Smooth muscle cell (in vitro differentiated cells): ENCODE measurements at regions not wholly inside any gene's neighbourhood (a gene's known extent, or its start where the extent isn't known, plus 50 kb on each side); places are given as distances from the start of the nearest gene placed in this dataset.

Experiments used
- DNase-seq: peaks from one replicate; lab custom pipeline; 2025; ENCODE audit not compliant: unreplicated experiment; lab: John Stamatoyannopoulos, UW
- H2AFZ ChIP-seq: fragments of 200-600 bp; sonication (generic); 2 replicates; pipeline ENCODE4 v1.6.0; 2016; ENCODE audit warnings: antibody characterized with exemption, low read depth, mild to moderate bottlenecking
- H3F3A ChIP-seq: fragments of 200-600 bp; sonication (generic); 2 replicates; pipeline ENCODE4 v1.6.0; 2017; ENCODE audit warnings: antibody characterized with exemption, low read depth
- H3K27ac ChIP-seq: fragments of 200-600 bp; sonication (generic); 2 replicates; pipeline ENCODE4 v1.5.1; 2016; ENCODE audit warnings: low read depth, mild to moderate bottlenecking
- H3K27me3 ChIP-seq: fragments of 200-600 bp; sonication (generic); 2 replicates; pipeline ENCODE4 v1.6.1; 2016; ENCODE audit warnings: low read depth, mild to moderate bottlenecking
- H3K36me3 ChIP-seq: fragments of 200-600 bp; sonication (generic); 2 replicates; pipeline ENCODE4 v1.5.1; 2016; ENCODE audit warnings: low read depth
- H3K4me1 ChIP-seq: fragments of 200-600 bp; sonication (generic); 2 replicates; pipeline ENCODE4 v1.5.1; 2016; ENCODE audit warnings: low read depth
- H3K4me2 ChIP-seq: fragments of 200-600 bp; sonication (generic); 2 replicates; pipeline ENCODE4 v1.6.0; 2016; ENCODE audit warnings: mild to moderate bottlenecking
- H3K4me3 ChIP-seq: fragments of 200-600 bp; sonication (generic); 2 replicates; pipeline ENCODE4 v1.5.1; 2016; ENCODE audit warnings: mild to moderate bottlenecking
- H3K79me2 ChIP-seq: fragments of 200-600 bp; sonication (generic); 2 replicates; pipeline ENCODE4 v1.6.0; 2016; ENCODE audit warnings: low read depth, mild to moderate bottlenecking
- H3K9ac ChIP-seq: fragments of 200-600 bp; sonication (generic); 2 replicates; pipeline ENCODE4 v1.6.0; 2016; ENCODE audit warnings: low read depth
- H3K9me3 ChIP-seq: fragments of 200-600 bp; sonication (generic); replicated peaks from 2 replicates; pipeline ENCODE4 v1.5.1; 2016; ENCODE audit warnings: low read depth
- H4K20me1 ChIP-seq: fragments of 200-600 bp; sonication (generic); 2 replicates; pipeline ENCODE4 v1.6.0; 2016; ENCODE audit warnings: low read depth
- WGBS: methylation state at CpG from one replicate; pipeline ENCODE4 v1.1.7; 2016; ENCODE audit warnings: low lambda C conversion rate; 5-methylcytosine and 5-hydroxymethylcytosine counted together
- TF ChIP-seq, protein P1 (sequence below): fragments of 200-600 bp; sonication (generic); IDR thresholded peaks from 2 replicates; pipeline ENCODE4 v1.5.1; 2017; ENCODE audit warnings: borderline replicate concordance, mild to moderate bottlenecking, antibody characterized with exemption; ENCODE audit not compliant: insufficient read depth, poor library complexity, severe bottlenecking

DNA sequence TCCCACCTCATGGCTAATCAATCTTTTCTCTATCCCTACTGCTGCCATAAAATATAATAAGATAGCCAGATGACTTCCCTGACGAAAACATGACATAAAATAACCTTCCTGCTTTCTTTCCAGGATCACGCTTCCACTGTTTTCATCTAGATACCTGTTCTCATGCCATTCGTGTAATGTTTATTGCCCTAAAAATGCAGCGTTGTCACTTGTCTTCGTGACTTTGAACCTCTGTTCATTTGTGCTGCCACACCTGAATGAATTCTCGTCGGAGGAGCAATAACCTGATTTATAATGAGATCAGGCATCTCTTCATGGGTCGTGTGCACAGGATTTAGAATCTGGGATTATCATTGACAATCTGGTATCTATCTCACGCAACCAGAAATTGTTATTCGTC lies 1401.9 kb downstream of the CDH11 start:
- Histone ChIP-seq H3K36me3 (no peaks in the 10 kb centered on the region), H3K4me3 (no peak overlapping the region), H3K27ac (no peak overlapping the region), H2AFZ (no peak overlapping the region), H3K27me3 (no peaks in the 10 kb centered on the region), H3K79me2 (no peaks in the 10 kb centered on the region), H3F3A (no peaks in the 10 kb centered on the region), H3K9me3 (no peaks in the 10 kb centered on the region), H3K4me2 (no peak overlapping the region), H3K4me1 (no peaks in the 10 kb centered on the region), H3K9ac (no peak overlapping the region), H4K20me1 (no peaks in the 10 kb centered on the region)
- DNase-seq: no peak
- TF ChIP-seq, protein P1, sequence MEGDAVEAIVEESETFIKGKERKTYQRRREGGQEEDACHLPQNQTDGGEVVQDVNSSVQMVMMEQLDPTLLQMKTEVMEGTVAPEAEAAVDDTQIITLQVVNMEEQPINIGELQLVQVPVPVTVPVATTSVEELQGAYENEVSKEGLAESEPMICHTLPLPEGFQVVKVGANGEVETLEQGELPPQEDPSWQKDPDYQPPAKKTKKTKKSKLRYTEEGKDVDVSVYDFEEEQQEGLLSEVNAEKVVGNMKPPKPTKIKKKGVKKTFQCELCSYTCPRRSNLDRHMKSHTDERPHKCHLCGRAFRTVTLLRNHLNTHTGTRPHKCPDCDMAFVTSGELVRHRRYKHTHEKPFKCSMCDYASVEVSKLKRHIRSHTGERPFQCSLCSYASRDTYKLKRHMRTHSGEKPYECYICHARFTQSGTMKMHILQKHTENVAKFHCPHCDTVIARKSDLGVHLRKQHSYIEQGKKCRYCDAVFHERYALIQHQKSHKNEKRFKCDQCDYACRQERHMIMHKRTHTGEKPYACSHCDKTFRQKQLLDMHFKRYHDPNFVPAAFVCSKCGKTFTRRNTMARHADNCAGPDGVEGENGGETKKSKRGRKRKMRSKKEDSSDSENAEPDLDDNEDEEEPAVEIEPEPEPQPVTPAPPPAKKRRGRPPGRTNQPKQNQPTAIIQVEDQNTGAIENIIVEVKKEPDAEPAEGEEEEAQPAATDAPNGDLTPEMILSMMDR: no peak
- 90% methylated on average over 10 of the region's 10 CpGs for WGBS

DNA sequence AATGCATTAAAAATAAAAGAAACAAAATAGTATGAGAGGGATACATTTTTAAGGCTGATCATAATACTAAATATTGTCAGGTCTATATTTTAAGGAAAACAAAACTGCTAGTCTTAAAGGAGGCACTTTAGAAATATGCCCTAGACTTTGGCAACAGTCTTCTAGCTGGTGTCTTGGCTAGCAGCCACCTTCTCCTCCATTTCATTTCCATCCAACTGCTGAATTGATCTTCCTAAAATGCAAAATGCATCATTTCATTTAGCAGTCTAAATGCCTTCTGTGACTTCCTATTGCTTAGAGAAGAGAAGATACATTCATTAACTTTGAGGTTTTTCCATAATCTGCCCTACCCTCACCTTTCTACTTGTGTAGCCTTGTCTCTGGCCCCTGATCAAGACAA lies 1404.1 kb downstream of the CDH11 start:
- H3K4me3 ChIP-seq: no peak overlapping the region
- no peak for DNase-seq
- H3K9me3 ChIP-seq: no peaks in the 10 kb centered on the region
- no peaks in the 10 kb centered on the region for H3K4me1 ChIP-seq
- TF ChIP-seq, protein P1: no peak
- H3F3A ChIP-seq: no peaks in the 10 kb centered on the region
- no peaks in the 10 kb centered on the region for H3K36me3 ChIP-seq
- H2AFZ ChIP-seq: peak overlapping the region; percentile 4
- H3K9ac ChIP-seq: no peak overlapping the region
- no peak overlapping the region for H3K27ac ChIP-seq
- H3K4me2 ChIP-seq: no peak overlapping the region
- H3K27me3 ChIP-seq: peaks cover under 1% of the 10 kb centered on the region
- no peaks in the 10 kb centered on the region for H4K20me1 ChIP-seq
- H3K79me2 ChIP-seq: no peaks in the 10 kb centered on the region

DNA sequence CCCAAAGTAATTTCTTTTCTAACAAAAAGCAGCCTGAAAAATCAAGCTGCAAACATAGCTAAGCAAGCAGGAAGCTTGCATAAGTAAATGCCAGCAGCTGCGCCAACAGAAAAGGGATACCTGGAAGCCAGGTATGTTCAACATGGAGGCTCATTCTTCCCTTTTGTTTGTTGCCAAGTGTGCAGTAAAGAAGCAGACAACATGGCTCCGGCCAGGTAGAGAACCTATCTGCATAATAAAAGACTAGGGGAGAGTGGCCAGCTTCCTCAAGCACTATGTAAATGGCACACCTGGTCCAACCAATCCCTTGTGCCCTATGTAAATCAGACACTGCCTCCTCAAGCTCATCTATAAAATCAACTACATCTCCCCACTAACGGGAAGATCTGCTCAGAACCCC lies 1407.0 kb downstream of the CDH11 start:
- Histone ChIP-seq H4K20me1 (no peaks in the 10 kb centered on the region), H3K79me2 (no peaks in the 10 kb centered on the region), H3K36me3 (no peaks in the 10 kb centered on the region), H3K9me3 (no peaks in the 10 kb centered on the region), H3K9ac (no peak overlapping the region), H2AFZ (no peak overlapping the region), H3K27me3 (peaks cover 4% of the 10 kb centered on the region), H3F3A (no peaks in the 10 kb centered on the region), H3K4me2 (no peak overlapping the region), H3K27ac (no peak overlapping the region), H3K4me1 (no peaks in the 10 kb centered on the region), H3K4me3 (no peak overlapping the region)
- WGBS: 92% methylated on average over 3 of the region's 3 CpGs
- DNase-seq: no peak
- TF ChIP-seq, protein P1: no peak

DNA sequence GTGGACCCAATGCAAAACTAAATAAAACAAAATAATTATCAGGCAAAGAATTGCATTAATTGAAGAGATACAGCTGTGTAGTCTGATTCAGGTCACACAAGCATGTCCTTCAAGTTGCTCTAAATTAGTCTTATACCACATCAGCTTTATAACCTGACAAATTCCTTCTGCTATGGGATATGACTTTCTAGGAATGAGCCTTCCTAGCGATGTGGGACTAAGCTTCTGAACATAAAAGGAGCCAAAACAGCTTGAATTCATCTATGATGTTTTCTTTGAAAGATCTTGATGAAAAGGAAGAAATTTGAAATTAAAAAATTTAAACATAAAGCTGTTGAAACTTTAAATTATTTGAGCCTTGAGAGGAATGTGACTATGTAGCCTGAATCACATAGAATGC lies 1409.1 kb downstream of the CDH11 start:
- Histone ChIP-seq H3K4me3 (no peak overlapping the region), H3K9me3 (no peaks in the 10 kb centered on the region), H3K27me3 (peaks cover 4% of the 10 kb centered on the region), H3K4me1 (no peaks in the 10 kb centered on the region), H4K20me1 (no peaks in the 10 kb centered on the region), H3K9ac (no peak overlapping the region), H3K79me2 (no peaks in the 10 kb centered on the region), H3K36me3 (no peaks in the 10 kb centered on the region), H2AFZ (no peak overlapping the region), H3K27ac (no peak overlapping the region), H3K4me2 (no peak overlapping the region), H3F3A (no peaks in the 10 kb centered on the region)
- TF ChIP-seq, protein P1: no peak
- 94% methylated on average over 1 of the region's 1 CpG for WGBS
- no peak for DNase-seq
